ENCODE measurements at regions not wholly inside any gene's neighbourhood (a gene's known extent, or its start where the extent isn't known, plus 50 kb on each side); places are given as distances from the start of the nearest gene placed in this dataset.

GRCh38 chr16:60166111-60166510 is 1432.0 kb upstream of the GOT2 start:
- TF ChIP-seq CREB1 (IDR thresholded peaks at IDR 0.05), result no peak
- TF ChIP-seq CREB1 (CRISPR knock-in tag; IDR thresholded peaks at IDR 0.05), result no peak
- no peak for TF ChIP-seq MAFK (IDR thresholded peaks at IDR 0.05; ENCODE audit: low read length)
- TF ChIP-seq TFAM (CRISPR knock-in tag; conservative IDR thresholded peaks at IDR 0.05), result no peak
- no peak for TF ChIP-seq BDP1 (IDR thresholded peaks at IDR 0.05; ENCODE audit: insufficient read depth, insufficient read length)
- no peak for TF ChIP-seq CTCF (IDR thresholded peaks at IDR 0.05 in 2 of 3, conservative IDR thresholded peaks at IDR 0.05 in 1 of 3; ENCODE audit: insufficient read depth in 2 of 3, low read depth in 1 of 3, low read length in 3 of 3)
- TF ChIP-seq POLR2A (conservative IDR thresholded peaks at IDR 0.05), result no peak
- TF ChIP-seq ATF3 (IDR thresholded peaks at IDR 0.05), result no peak
- no peak for TF ChIP-seq ATF3 (CRISPR knock-in tag; conservative IDR thresholded peaks at IDR 0.05)
- TF ChIP-seq BHLHE40 (IDR thresholded peaks at IDR 0.05; ENCODE audit: low read length), result no peak
- TF ChIP-seq HDAC2 (IDR thresholded peaks at IDR 0.05), result no peak
- no peak for TF ChIP-seq NCOA2 (IDR thresholded peaks at IDR 0.05; ENCODE audit: partially characterized antibody in 2 of 2)
